HG02571 (cell line): ENCODE measurements at regions not wholly inside any gene's neighbourhood (a gene's known extent, or its start where the extent isn't known, plus 50 kb on each side); places are given as distances from the start of the nearest gene placed in this dataset.

Experiments used
- ATAC-seq: cut with Tn5 transposase; IDR thresholded peaks from one replicate; pipeline ENCODE4 v1.9.1; 2021; ENCODE audit warnings: mild to moderate bottlenecking, moderate library complexity; ENCODE audit not compliant: unreplicated experiment

GRCh38 chr12:85669911-85670310, 166.3 kb downstream of the RASSF9 start:
- ATAC-seq: no peak

- no peak for ATAC-seq
Observed at GRCh38 chr12:85672436-85672835, 163.8 kb downstream of the RASSF9 start.

GRCh38 chr12:85673921-85674420, 162.2 kb downstream of the RASSF9 start:
- ATAC-seq: no peak

GRCh38 chr12:85676816-85677749, 159.1 kb downstream of the RASSF9 start:
- no peak for ATAC-seq

GRCh38 chr12:85679296-85679695, 156.9 kb downstream of the RASSF9 start:
- no peak for ATAC-seq

GRCh38 chr12:85680881-85681280, 155.3 kb downstream of the RASSF9 start:
- ATAC-seq: no peak

- ATAC-seq: no peak
Observed at GRCh38 chr12:85681333-85681732, 154.9 kb downstream of the RASSF9 start.

- ATAC-seq: no peak
Observed at GRCh38 chr12:85683051-85683450, 153.2 kb downstream of the RASSF9 start.

- no peak for ATAC-seq
Observed at GRCh38 chr12:85688837-85689236, 147.4 kb downstream of the RASSF9 start.

GRCh38 chr12:85690146-85690545, 146.1 kb downstream of the RASSF9 start:
- ATAC-seq: no peak

- ATAC-seq: no peak
Observed at GRCh38 chr12:85693093-85693665, 143.0 kb downstream of the RASSF9 start.

GRCh38 chr12:85695097-85695715, 141.0 kb downstream of the RASSF9 start:
- ATAC-seq: no peak

- no peak for ATAC-seq
Observed at GRCh38 chr12:85697003-85697402, 139.2 kb downstream of the RASSF9 start.

- no peak for ATAC-seq
Observed at GRCh38 chr12:85698937-85699336, 137.3 kb downstream of the RASSF9 start.

GRCh38 chr12:85708775-85709174, 127.4 kb downstream of the RASSF9 start:
- no peak for ATAC-seq

- no peak for ATAC-seq
Observed at GRCh38 chr12:85711735-85712390, 124.3 kb downstream of the RASSF9 start.

- no peak for ATAC-seq
Observed at GRCh38 chr12:85713373-85713772, 122.8 kb downstream of the RASSF9 start.

GRCh38 chr12:85714425-85714824, 121.8 kb downstream of the RASSF9 start:
- no peak for ATAC-seq

GRCh38 chr12:85720308-85721033, 115.7 kb downstream of the RASSF9 start:
- ATAC-seq: no peak

- no peak for ATAC-seq
Observed at GRCh38 chr12:85725991-85726390, 110.2 kb downstream of the RASSF9 start.
